H9 (cell line): ENCODE measurements at regions not wholly inside any gene's neighbourhood (a gene's known extent, or its start where the extent isn't known, plus 50 kb on each side); places are given as distances from the start of the nearest gene placed in this dataset.

Experiments
- DNase-seq: peaks from one replicate; pipeline ENCODE4 v3.0.0-alpha.2; 2017
- H2AFZ ChIP-seq: one replicate; pipeline ENCODE4 v1.6.1; 2013; ENCODE audit warnings: mild to moderate bottlenecking, low read length, control low read depth, moderate library complexity
- H2AK5ac ChIP-seq: 2 replicates; pipeline ENCODE4 v1.6.1; 2013; ENCODE audit warnings: low read length, control low read depth, mixed read lengths; ENCODE audit not compliant: insufficient read length
- H2BK120ac ChIP-seq: one replicate; pipeline ENCODE4 v1.6.1; 2013; ENCODE audit warnings: low read depth, mild to moderate bottlenecking, low read length, control low read depth, inconsistent platforms; ENCODE audit not compliant: poor library complexity, severe bottlenecking
- H2BK12ac ChIP-seq: 2 replicates; pipeline ENCODE4 v1.6.1; 2013; ENCODE audit warnings: low read length, control low read depth, mixed read lengths, low read depth; ENCODE audit not compliant: insufficient read length
- H2BK15ac ChIP-seq: 2 replicates; pipeline ENCODE4 v1.6.1; 2013; ENCODE audit warnings: low read depth, low read length, control low read depth
- H2BK20ac ChIP-seq: one replicate; pipeline ENCODE4 v1.6.1; 2013; ENCODE audit warnings: low read depth, mild to moderate bottlenecking, low read length, control low read depth, inconsistent platforms; ENCODE audit not compliant: poor library complexity, severe bottlenecking
- H2BK5ac ChIP-seq: 2 replicates; pipeline ENCODE4 v1.6.1; 2013; ENCODE audit warnings: low read length, control low read depth, mixed read lengths; ENCODE audit not compliant: insufficient read length
- H3K14ac ChIP-seq: 2 replicates; pipeline ENCODE4 v1.6.1; 2013; ENCODE audit warnings: low read length, control low read depth; ENCODE audit not compliant: insufficient read depth
- H3K18ac ChIP-seq: 2 replicates; pipeline ENCODE4 v1.6.1; 2013; ENCODE audit warnings: low read depth, mild to moderate bottlenecking, mixed read lengths, low read length, control low read depth; ENCODE audit not compliant: insufficient read length
- H3K23ac ChIP-seq: 2 replicates; pipeline ENCODE4 v1.6.1; 2013; ENCODE audit warnings: low read length, control low read depth, mixed read lengths, low read depth; ENCODE audit not compliant: insufficient read length
- H3K23me2 ChIP-seq: 2 replicates; pipeline ENCODE4 v1.6.1; 2013; ENCODE audit warnings: low read depth, mild to moderate bottlenecking, mixed read lengths, low read length, control low read depth; ENCODE audit not compliant: insufficient read length, poor library complexity, severe bottlenecking
- H3K27ac ChIP-seq: 2 replicates; pipeline ENCODE4 v1.5.1; 2013; ENCODE audit warnings: low read length, control low read depth, mixed read lengths, low read depth; ENCODE audit not compliant: insufficient read length
- H3K27me3 ChIP-seq: 2 replicates; pipeline ENCODE4 v1.6.1; 2013; ENCODE audit warnings: low read length, control low read depth, inconsistent platforms; ENCODE audit not compliant: insufficient read depth
- H3K4ac ChIP-seq: 2 replicates; pipeline ENCODE4 v1.6.1; 2013; ENCODE audit warnings: low read depth, mild to moderate bottlenecking, control low read depth, inconsistent platforms, low read length, moderate library complexity
- H3K4me1 ChIP-seq: 2 replicates; pipeline ENCODE4 v1.6.1; 2013; ENCODE audit warnings: low read length, control low read depth, inconsistent platforms; ENCODE audit not compliant: insufficient read depth
- H3K4me2 ChIP-seq: 2 replicates; pipeline ENCODE4 v1.6.1; 2013; ENCODE audit warnings: low read length, control low read depth, mixed read lengths; ENCODE audit not compliant: insufficient read length, insufficient read depth
- H3K56ac ChIP-seq: 2 replicates; pipeline ENCODE4 v1.6.1; 2013; ENCODE audit warnings: low read depth, mild to moderate bottlenecking, mixed read lengths, low read length, control low read depth; ENCODE audit not compliant: insufficient read length
- H3K79me1 ChIP-seq: 2 replicates; pipeline ENCODE4 v1.6.1; 2013; ENCODE audit warnings: low read depth, mild to moderate bottlenecking, moderate library complexity, low read length, control low read depth, inconsistent platforms; ENCODE audit not compliant: insufficient read depth, poor library complexity, severe bottlenecking
- H3K79me2 ChIP-seq: 2 replicates; pipeline ENCODE4 v1.6.1; 2013; ENCODE audit warnings: low read length, control low read depth, inconsistent platforms; ENCODE audit not compliant: insufficient read depth
- H3K9ac ChIP-seq: 2 replicates; pipeline ENCODE4 v1.6.1; 2013; ENCODE audit warnings: low read length, control low read depth, mixed read lengths; ENCODE audit not compliant: insufficient read length; ENCODE audit errors: extremely low read depth
- H3K9me3 ChIP-seq: one replicate; pipeline ENCODE4 v1.6.1; 2013; ENCODE audit warnings: low read depth, low read length, inconsistent platforms; ENCODE audit not compliant: control insufficient read depth
- H3T11ph ChIP-seq: one replicate; pipeline ENCODE4 v1.6.1; 2013; ENCODE audit warnings: mild to moderate bottlenecking, low read length, control low read depth, inconsistent platforms
- H4K20me1 ChIP-seq: one replicate; pipeline ENCODE4 v1.6.1; 2013; ENCODE audit not compliant: control insufficient read depth, insufficient read length, insufficient read depth
- H4K5ac ChIP-seq: 2 replicates; pipeline ENCODE4 v1.6.1; 2013; ENCODE audit warnings: low read depth, mild to moderate bottlenecking, mixed read lengths, low read length, control low read depth; ENCODE audit not compliant: insufficient read length
- H4K8ac ChIP-seq: replicated peaks from 2 replicates; pipeline ENCODE4 v1.6.1; 2013; ENCODE audit warnings: low read length, control low read depth, mixed read lengths, low read depth; ENCODE audit not compliant: insufficient read length
- H4K91ac ChIP-seq: 2 replicates; pipeline ENCODE4 v1.6.1; 2013; ENCODE audit warnings: low read depth, mild to moderate bottlenecking, moderate library complexity, mixed read lengths, low read length, control low read depth; ENCODE audit not compliant: insufficient read length
- H3K27ac Mint-ChIP-seq, 3 experiments: 2 replicates in 2 of 3; 3 replicates in 1 of 3; pipeline ENCODE4 v1.8.0; 2020 to 2021; ENCODE audit warnings: mixed read lengths in 3 of 3, mild to moderate bottlenecking in 1 of 3, moderate library complexity in 1 of 3
- H3K27me3 Mint-ChIP-seq: 2 replicates; pipeline ENCODE4 v1.8.0; 2021; ENCODE audit warnings: low read depth, mild to moderate bottlenecking, moderate library complexity, mixed read lengths
- H3K36me3 Mint-ChIP-seq, 3 experiments: 2 replicates in 2 of 3; 3 replicates in 1 of 3; pipeline ENCODE4 v1.8.0; 2020 to 2021; ENCODE audit warnings: low read depth in 3 of 3, mixed read lengths in 3 of 3; ENCODE audit not compliant: insufficient read depth in 1 of 3
- H3K4me1 Mint-ChIP-seq, 2 experiments: 2 replicates each; pipeline ENCODE4 v1.8.0; 2020; ENCODE audit warnings: mixed read lengths in 2 of 2
- H3K4me3 Mint-ChIP-seq, 2 experiments: 2 replicates in 1 of 2; 3 replicates in 1 of 2; pipeline ENCODE4 v1.8.0; 2020 to 2021; ENCODE audit warnings: mild to moderate bottlenecking in 2 of 2, mixed read lengths in 2 of 2, moderate library complexity in 1 of 2
- H3K9me3 Mint-ChIP-seq, 2 experiments: 2 replicates in 1 of 2; 3 replicates in 1 of 2; pipeline ENCODE4 v1.8.0; 2020; ENCODE audit warnings: mild to moderate bottlenecking in 2 of 2, mixed read lengths in 2 of 2, moderate library complexity in 1 of 2
- CTCF ChIP-seq: fragments of 200-600 bp; sonication (generic); conservative IDR thresholded peaks from 3 replicates; pipeline ENCODE4 v1.8.0; 2021; ENCODE audit warnings: antibody characterized with exemption, mild to moderate bottlenecking
- WGBS: extraction: QIAGEN DNeasy Blood & Tissue Kit; methylation state at CpG from one replicate; pipeline ENCODE4 v1.1.7; 2013; ENCODE audit warnings: missing lambda C conversion rate, low lambda C conversion rate, mixed read lengths; ENCODE audit not compliant: insufficient read length; ENCODE audit errors: extremely low coverage; 5-methylcytosine and 5-hydroxymethylcytosine counted together

GRCh38 chr16:73230651-73231050 lies 182.7 kb upstream of the ZFHX3 start:
- Histone ChIP-seq H3K4me2 (no peak overlapping the region), H3K79me1 (no peaks in the 10 kb centered on the region), H2AK5ac (no peak overlapping the region), H3K27ac (no peak overlapping the region), H2BK5ac (no peak overlapping the region), H2BK20ac (no peak overlapping the region), H2BK15ac (no peak overlapping the region), H4K8ac (no peak overlapping the region), H4K5ac (no peak overlapping the region), H3K18ac (no peak overlapping the region), H3K23ac (no peak overlapping the region), H3K4ac (no peak overlapping the region), H3K79me2 (no peaks in the 10 kb centered on the region), H3K56ac (no peak overlapping the region), H3K4me1 (no peaks in the 10 kb centered on the region), H3K9ac (no peak overlapping the region), H3K9me3 (no peaks in the 10 kb centered on the region), H3K23me2 (no peaks in the 10 kb centered on the region), H3K27me3 (no peaks in the 10 kb centered on the region), H4K20me1 (no peaks in the 10 kb centered on the region), H3T11ph (no peak overlapping the region), H2BK12ac (no peak overlapping the region), H4K91ac (no peak overlapping the region), H2BK120ac (no peak overlapping the region), H3K14ac (no peak overlapping the region), H2AFZ (no peak overlapping the region)
- DNase-seq = no peak
- TF ChIP-seq CTCF = no peak
- Mint-ChIP-seq H3K36me3 (no peaks in the 10 kb centered on the region), H3K9me3 (no peaks in the 10 kb centered on the region), H3K27me3 (no peaks in the 10 kb centered on the region; the same call in 1 of the 2 replicates), H3K4me3 (no peak overlapping the region), H3K4me1 (peaks cover 14 to 19% of the 10 kb centered on the region in 2 experiments), H3K27ac (no peak overlapping the region)
- WGBS = no CpG with 5 or more reads among the region's 7 CpGs
